GM18873 (cell line): ENCODE measurements at regions not wholly inside any gene's neighbourhood (a gene's known extent, or its start where the extent isn't known, plus 50 kb on each side); places are given as distances from the start of the nearest gene placed in this dataset.

Experiments
- ATAC-seq: cut with Tn5 transposase; IDR thresholded peaks from one replicate; pipeline ENCODE4 v1.9.1; 2021; ENCODE audit warnings: mild to moderate bottlenecking, moderate library complexity, moderate number of reproducible peaks; ENCODE audit not compliant: unreplicated experiment, low FRiP score

GRCh38 chr4:89379511-89380044 lies 72.0 kb upstream of the GPRIN3 start:
- ATAC-seq, result no peak

GRCh38 chr4:89373394-89373793 lies 65.8 kb upstream of the GPRIN3 start:
- no peak for ATAC-seq

DNA sequence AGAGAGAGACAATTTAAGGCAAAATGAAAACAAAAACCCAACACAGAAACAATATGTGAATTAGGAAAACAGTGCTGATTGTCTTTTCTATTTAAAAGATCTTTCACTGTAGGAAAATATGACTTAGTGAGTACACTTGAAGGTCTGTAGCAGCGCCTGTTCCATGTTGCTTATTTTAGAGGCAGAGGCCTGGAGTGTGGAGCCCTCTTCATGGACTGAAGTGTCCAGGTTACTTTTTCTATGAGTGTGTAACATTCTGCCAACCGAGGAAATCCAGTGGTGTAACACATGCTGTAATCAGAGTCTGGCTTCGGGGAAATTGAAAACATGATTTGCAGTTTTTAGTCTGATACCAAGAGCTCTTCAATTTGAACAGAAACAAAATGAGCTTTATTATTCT lies 64.0 kb upstream of the GPRIN3 start:
- ATAC-seq, result no peak

- ATAC-seq, result no peak
These were observed 62.0 kb upstream of the GPRIN3 start for GRCh38 chr4:89369581-89369980.

- no peak for ATAC-seq
These were observed 61.3 kb upstream of the GPRIN3 start for GRCh38 chr4:89368861-89369260.

DNA sequence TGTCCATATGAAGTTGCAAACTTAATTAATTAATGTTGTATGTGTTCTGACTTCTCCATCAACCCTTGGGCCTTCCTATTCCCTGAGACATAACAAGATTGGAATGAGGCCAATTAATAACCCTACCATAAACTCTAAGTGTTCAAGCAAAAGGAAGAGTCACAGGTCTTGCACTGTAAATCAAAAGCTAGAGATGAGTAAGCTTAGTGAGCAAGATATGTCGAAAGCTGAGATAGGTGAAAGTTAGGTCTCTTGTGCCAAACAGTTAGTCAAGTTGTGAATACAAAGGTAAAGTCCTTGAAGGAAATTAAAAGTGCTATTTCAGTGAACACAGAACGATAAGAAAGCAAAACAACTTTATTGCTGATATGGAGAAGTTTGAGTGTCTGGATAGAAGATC lies 58.2 kb upstream of the GPRIN3 start:
- no peak for ATAC-seq

GRCh38 chr4:89365375-89365774 lies 57.8 kb upstream of the GPRIN3 start:
- ATAC-seq, result no peak

GRCh38 chr4:89364541-89364940 lies 56.9 kb upstream of the GPRIN3 start:
- ATAC-seq, result no peak

- ATAC-seq, result no peak
These were observed 56.2 kb upstream of the GPRIN3 start for GRCh38 chr4:89363786-89364185.

DNA sequence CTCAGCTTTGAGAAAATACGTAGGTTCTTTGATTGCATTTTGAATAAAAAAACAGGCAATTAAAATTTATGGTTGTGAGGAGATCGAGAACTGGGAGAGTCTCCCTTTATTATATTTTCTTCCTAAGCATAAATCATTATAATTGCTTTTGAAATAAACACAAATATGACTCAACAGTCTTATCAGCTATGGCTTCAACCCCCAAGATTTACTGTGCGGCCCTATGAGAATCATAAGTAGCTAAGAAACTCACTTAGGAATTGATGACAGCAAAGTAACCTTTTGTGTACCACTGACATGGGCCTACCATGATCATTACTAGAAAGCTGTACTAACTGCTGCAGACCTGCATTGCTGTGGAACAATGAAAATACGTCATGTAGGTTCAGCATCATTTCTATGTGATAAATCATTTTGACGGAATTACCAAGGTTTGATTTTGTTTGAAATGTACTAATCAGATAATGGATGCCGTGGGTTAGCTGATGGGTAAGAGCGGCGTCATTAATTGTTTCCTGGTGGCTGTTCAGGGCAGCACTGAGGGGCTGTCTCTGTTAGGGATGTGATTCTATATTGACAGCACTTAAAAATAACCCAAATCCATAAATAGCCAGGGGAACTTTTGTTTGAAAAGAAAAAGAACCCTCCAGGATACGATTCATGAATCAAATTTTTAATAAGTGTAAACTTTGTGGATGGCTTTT lies 51.5 kb upstream of the GPRIN3 start:
- ATAC-seq, result no peak

GRCh38 chr4:89357787-89358186 lies 50.2 kb upstream of the GPRIN3 start:
- no peak for ATAC-seq
